OCI-LY7 (cell line): ENCODE measurements at regions not wholly inside any gene's neighbourhood (a gene's known extent, or its start where the extent isn't known, plus 50 kb on each side); places are given as distances from the start of the nearest gene placed in this dataset.
"Not testable (repeated sequence)": the region's sequence is repeated elsewhere in the genome, so short reads cannot be mapped to it uniquely, and the experiment has no call there.

Experiments
- BruUV-seq: library from RNA; stranded (reverse); fragments of 400-500 nt; replicated peaks from 2 replicates; lab custom pipeline; 2021; lab: Mats Ljungman, UMichigan
- CTCF ChIA-PET: fragments of 300-600 bp; sonication (Branson Sonifier 250); formaldehyde crosslinking; loops from one replicate; lab custom pipeline; 2022; ENCODE audit warnings: antibody characterized with exemption; ENCODE audit not compliant: unreplicated experiment; lab: Charles Lee
- POLR2A ChIA-PET: fragments of 300-600 bp; sonication (Branson Sonifier 250); formaldehyde crosslinking; loops from one replicate; lab custom pipeline; 2022; ENCODE audit warnings: antibody characterized with exemption; lab: Charles Lee
- DNase-seq: peaks from one replicate; pipeline ENCODE4 v3.0.0-alpha.2; 2015; ENCODE audit warnings: low spot score
- H2AFZ ChIP-seq: fragments of 200-600 bp; sonication (generic), shearing (Covaris generic); 2 replicates; pipeline ENCODE4 v1.6.1; 2014; ENCODE audit warnings: mild to moderate bottlenecking, antibody characterized with exemption, low read length, moderate library complexity
- H3K27ac ChIP-seq: fragments of 200-600 bp; sonication (generic); 2 replicates; pipeline ENCODE4 v1.5.1; 2014; ENCODE audit warnings: mixed run types, low read depth, mild to moderate bottlenecking, moderate library complexity, low read length, inconsistent platforms; ENCODE audit not compliant: poor library complexity, severe bottlenecking
- H3K36me3 ChIP-seq: fragments of 200-600 bp; sonication (generic); 2 replicates; pipeline ENCODE4 v1.6.1; 2014; ENCODE audit warnings: mild to moderate bottlenecking, antibody characterized with exemption, low read length, moderate library complexity, mixed read lengths; ENCODE audit not compliant: insufficient read depth
- H3K4me1 ChIP-seq: fragments of 200-600 bp; sonication (generic); 2 replicates; pipeline ENCODE4 v1.5.1; 2014; ENCODE audit warnings: mild to moderate bottlenecking, low read length; ENCODE audit not compliant: insufficient read depth, poor library complexity, severe bottlenecking
- H3K4me2 ChIP-seq: fragments of 200-600 bp; sonication (generic); 2 replicates; pipeline ENCODE4 v1.6.1; 2014; ENCODE audit warnings: mild to moderate bottlenecking, low read length
- H3K4me3 ChIP-seq: fragments of 200-600 bp; sonication (generic); 2 replicates; pipeline ENCODE4 v1.5.1; 2014; ENCODE audit warnings: mild to moderate bottlenecking, low read depth, low read length; ENCODE audit not compliant: poor library complexity, severe bottlenecking
- H3K79me2 ChIP-seq: fragments of 200-600 bp; sonication (generic); 2 replicates; pipeline ENCODE4 v1.6.1; 2016; ENCODE audit warnings: low read depth, mild to moderate bottlenecking, low read length, moderate library complexity, mixed read lengths; ENCODE audit not compliant: insufficient read depth
- H3K9me2 ChIP-seq: fragments of 200-600 bp; sonication (generic); 2 replicates; pipeline ENCODE4 v1.6.1; 2016; ENCODE audit warnings: mild to moderate bottlenecking, low read length, mixed read lengths; ENCODE audit not compliant: insufficient read depth
- H3K9me3 ChIP-seq: fragments of 200-600 bp; sonication (generic); 2 replicates; pipeline ENCODE4 v1.6.1; 2014; ENCODE audit warnings: mild to moderate bottlenecking, mixed run types, low read length, mixed read lengths
- H4K20me1 ChIP-seq: fragments of 200-600 bp; sonication (generic); 2 replicates; pipeline ENCODE4 v1.6.1; 2014; ENCODE audit warnings: mild to moderate bottlenecking, antibody characterized with exemption, low read length, moderate library complexity, mixed read lengths; ENCODE audit not compliant: insufficient read depth
- CTCF ChIP-seq: fragments of 200-600 bp; sonication (generic); conservative IDR thresholded peaks from 2 replicates; pipeline ENCODE4 v1.5.1; 2014; ENCODE audit warnings: mild to moderate bottlenecking, antibody characterized with exemption, low read length, moderate library complexity, mixed read lengths
- EZH2phosphoT487 ChIP-seq: fragments of 200-600 bp; sonication (generic); IDR thresholded peaks from 2 replicates; pipeline ENCODE4 v1.6.1; 2018; ENCODE audit warnings: low read depth, borderline replicate concordance, mild to moderate bottlenecking, mixed run types, antibody characterized with exemption, low read length, moderate library complexity, mixed read lengths
- intact Hi-C: fragments of 100-400 bp; cut with micrococcal nuclease; formaldehyde crosslinking; loops from one replicate; pipeline ENCODE4 v1.10.0; 2022; ENCODE audit not compliant: unreplicated experiment

GRCh38 chr3:82462977-82463376, 701.5 kb upstream of the GBE1 start:
- POLR2A ChIA-PET, result no interaction called here
- BruUV-seq, result no TSS peak

DNA sequence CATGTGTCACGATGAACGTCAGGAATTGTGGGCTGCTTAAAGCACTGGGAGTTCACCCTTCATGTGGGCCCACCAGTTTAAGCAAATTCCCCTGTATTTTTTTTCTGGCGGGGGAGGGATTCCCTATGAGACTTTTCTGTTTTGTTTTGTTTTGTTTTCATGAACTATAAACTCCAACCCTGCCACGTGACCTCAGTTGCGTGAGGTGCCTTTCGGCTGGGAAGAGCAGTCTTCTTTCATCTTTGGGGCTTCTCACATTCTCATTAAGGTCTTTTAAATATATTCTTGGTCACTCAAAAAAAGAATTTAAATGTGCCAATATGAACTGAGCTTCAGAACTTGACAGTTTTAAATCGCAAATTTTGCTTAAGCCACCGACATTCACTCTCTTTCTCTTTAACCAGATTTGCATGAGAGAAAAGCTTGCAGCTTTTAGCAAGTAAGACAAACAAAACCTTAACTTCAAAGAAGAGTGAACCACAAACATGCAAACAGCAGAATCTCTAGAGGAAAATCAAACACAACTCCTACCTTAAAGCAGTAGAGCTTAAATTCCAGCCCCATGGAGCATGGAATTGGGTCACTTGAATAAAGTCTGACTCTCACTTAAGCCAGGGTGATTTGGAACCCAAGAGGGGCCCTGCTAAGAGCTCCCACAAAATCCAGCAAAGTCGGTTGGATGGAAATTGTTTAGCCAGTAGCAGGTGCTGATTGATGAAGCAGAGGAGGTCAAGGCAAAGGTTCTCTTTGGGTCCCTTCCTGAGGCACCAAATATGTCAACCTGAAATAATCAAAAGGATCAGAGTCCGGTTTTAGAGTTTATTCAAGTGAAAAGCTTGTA, 699.8 kb upstream of the GBE1 start:
- Histone ChIP-seq H3K9me3 (no peaks in the 10 kb centered on the region), H3K79me2 (no peaks in the 10 kb centered on the region), H3K27ac (no peak overlapping the region), H3K4me2 (no peak overlapping the region), H3K9me2 (no peaks in the 10 kb centered on the region), H4K20me1 (no peaks in the 10 kb centered on the region), H3K4me1 (no peaks in the 10 kb centered on the region), H3K4me3 (no peak overlapping the region), H3K36me3 (no peaks in the 10 kb centered on the region), H2AFZ (no peak overlapping the region)
- POLR2A ChIA-PET, result no interaction called here
- BruUV-seq, result no TSS peak
- DNase-seq, result no peak
- CTCF ChIA-PET, result no interaction called here
- intact Hi-C loops, result no loop called here
- TF ChIP-seq CTCF, result no peak
- no peak for TF ChIP-seq EZH2phosphoT487

More at GRCh38 chr3:82462977-82463376, 701.5 kb upstream of the GBE1 start:
- DNase-seq, result no peak
- no peak overlapping the region for H3K4me2 ChIP-seq
- H3K4me3 ChIP-seq, result no peak overlapping the region
- H3K4me1 ChIP-seq, result no peaks in the 10 kb centered on the region
- H3K9me3 ChIP-seq, result no peaks in the 10 kb centered on the region
- intact Hi-C loops, result no loop called here
- H3K27ac ChIP-seq, result no peak overlapping the region
- H3K79me2 ChIP-seq, result no peaks in the 10 kb centered on the region
- CTCF ChIA-PET, result no interaction called here
- no peaks in the 10 kb centered on the region for H4K20me1 ChIP-seq
- TF ChIP-seq CTCF (no peak), EZH2phosphoT487 (no peak)
- H2AFZ ChIP-seq, result no peak overlapping the region
- H3K9me2 ChIP-seq, result no peaks in the 10 kb centered on the region
- no peaks in the 10 kb centered on the region for H3K36me3 ChIP-seq

- Histone ChIP-seq H3K27ac (no peak overlapping the region), H3K4me1 (no peaks in the 10 kb centered on the region), H4K20me1 (no peaks in the 10 kb centered on the region), H3K9me2 (no peaks in the 10 kb centered on the region), H2AFZ (no peak overlapping the region), H3K4me3 (no peak overlapping the region), H3K36me3 (no peaks in the 10 kb centered on the region), H3K4me2 (no peak overlapping the region), H3K9me3 (no peaks in the 10 kb centered on the region), H3K79me2 (no peaks in the 10 kb centered on the region)
- POLR2A ChIA-PET, result no interaction called here
- no peak for TF ChIP-seq CTCF
- TF ChIP-seq EZH2phosphoT487, result no peak
- no TSS peak for BruUV-seq
- no peak for DNase-seq
- intact Hi-C loops, result no loop called here
- CTCF ChIA-PET, result no interaction called here
Observed at GRCh38 chr3:82448320-82448719, 686.9 kb upstream of the GBE1 start.

- H3K79me2 ChIP-seq, BruUV-seq, H3K4me1 ChIP-seq, H3K27ac ChIP-seq, H3K36me3 ChIP-seq, DNase-seq, POLR2A ChIA-PET, H3K4me2 ChIP-seq, CTCF ChIA-PET, H4K20me1 ChIP-seq, H3K4me3 ChIP-seq, intact Hi-C loops, H2AFZ ChIP-seq, H3K9me2 ChIP-seq, H3K9me3 ChIP-seq: not testable (repeated sequence)
Observed at GRCh38 chr3:82428821-82429220, 667.4 kb upstream of the GBE1 start.
